ENCODE measurements at regions not wholly inside any gene's neighbourhood (a gene's known extent, or its start where the extent isn't known, plus 50 kb on each side); places are given as distances from the start of the nearest gene placed in this dataset.
"Not testable (repeated sequence)": the region's sequence is repeated elsewhere in the genome, so short reads cannot be mapped to it uniquely, and the experiment has no call there.

DNA sequence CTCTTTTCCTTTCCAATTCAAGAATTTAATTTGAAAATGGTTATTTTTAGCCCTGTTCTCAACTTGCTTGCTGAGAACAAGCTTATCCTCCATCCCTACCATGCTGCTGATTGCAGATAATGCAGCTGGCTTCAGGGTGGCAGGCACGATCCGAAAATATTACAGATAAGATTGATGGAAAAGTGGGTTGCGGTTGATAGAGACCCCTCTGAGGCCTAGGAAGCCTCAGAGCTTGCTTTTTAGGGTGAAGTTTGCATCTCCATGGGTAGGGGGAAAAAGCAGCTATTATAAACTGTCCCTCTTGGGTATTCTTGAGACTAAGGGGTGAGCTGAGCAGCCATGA is 116.5 kb upstream of the GOT2 start:
- DNase-seq (ENCODE audit: low read depth in 2 of 2) = no peak
- TF ChIP-seq, protein P1, sequence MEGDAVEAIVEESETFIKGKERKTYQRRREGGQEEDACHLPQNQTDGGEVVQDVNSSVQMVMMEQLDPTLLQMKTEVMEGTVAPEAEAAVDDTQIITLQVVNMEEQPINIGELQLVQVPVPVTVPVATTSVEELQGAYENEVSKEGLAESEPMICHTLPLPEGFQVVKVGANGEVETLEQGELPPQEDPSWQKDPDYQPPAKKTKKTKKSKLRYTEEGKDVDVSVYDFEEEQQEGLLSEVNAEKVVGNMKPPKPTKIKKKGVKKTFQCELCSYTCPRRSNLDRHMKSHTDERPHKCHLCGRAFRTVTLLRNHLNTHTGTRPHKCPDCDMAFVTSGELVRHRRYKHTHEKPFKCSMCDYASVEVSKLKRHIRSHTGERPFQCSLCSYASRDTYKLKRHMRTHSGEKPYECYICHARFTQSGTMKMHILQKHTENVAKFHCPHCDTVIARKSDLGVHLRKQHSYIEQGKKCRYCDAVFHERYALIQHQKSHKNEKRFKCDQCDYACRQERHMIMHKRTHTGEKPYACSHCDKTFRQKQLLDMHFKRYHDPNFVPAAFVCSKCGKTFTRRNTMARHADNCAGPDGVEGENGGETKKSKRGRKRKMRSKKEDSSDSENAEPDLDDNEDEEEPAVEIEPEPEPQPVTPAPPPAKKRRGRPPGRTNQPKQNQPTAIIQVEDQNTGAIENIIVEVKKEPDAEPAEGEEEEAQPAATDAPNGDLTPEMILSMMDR (IDR thresholded peaks at IDR 0.05; ENCODE audit: low read depth, low read length) = no peak
- H3K4me3 ChIP-seq (replicated peaks in 1 of 2; ENCODE audit: low read depth in 2 of 2, low read length in 2 of 2) = no peak overlapping the region

DNA sequence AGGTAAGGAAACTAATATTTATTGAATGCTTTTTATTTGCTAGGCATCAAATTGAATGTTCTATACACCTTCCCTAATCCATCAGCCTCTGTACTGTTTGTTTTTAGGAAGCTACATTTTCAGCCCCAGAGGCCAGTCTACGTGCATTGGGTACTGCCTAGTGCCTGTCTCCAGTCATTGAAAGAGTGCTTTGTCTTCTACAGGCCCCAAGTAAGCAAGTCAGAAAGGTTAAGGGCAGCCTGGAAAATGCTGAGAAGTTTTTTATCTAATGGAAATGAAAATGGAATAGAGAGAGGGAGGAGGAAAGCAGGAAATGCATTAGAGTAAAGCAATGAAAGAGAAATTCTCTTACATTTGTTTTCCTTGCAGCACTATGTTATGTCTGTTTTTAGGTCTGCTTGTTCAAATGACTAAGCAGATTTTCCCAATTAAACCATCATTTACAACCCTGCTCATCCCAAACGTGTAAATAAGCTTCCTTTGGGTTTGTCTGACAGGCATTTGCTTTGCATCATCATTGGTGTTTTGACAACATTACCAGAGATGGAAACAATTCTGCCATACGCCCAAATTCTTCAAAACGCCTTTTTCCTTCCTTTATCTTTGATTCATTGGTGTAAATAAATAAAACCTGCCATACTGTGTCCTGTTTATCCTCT is 116.0 kb upstream of the GOT2 start:
- no peak overlapping the region for H3K4me3 ChIP-seq (replicated peaks in 1 of 2; ENCODE audit: low read depth in 2 of 2, low read length in 2 of 2)
- TF ChIP-seq, protein P1 (IDR thresholded peaks at IDR 0.05; ENCODE audit: low read depth, low read length) = no peak
- DNase-seq (ENCODE audit: low read depth in 2 of 2) = no peak

DNA sequence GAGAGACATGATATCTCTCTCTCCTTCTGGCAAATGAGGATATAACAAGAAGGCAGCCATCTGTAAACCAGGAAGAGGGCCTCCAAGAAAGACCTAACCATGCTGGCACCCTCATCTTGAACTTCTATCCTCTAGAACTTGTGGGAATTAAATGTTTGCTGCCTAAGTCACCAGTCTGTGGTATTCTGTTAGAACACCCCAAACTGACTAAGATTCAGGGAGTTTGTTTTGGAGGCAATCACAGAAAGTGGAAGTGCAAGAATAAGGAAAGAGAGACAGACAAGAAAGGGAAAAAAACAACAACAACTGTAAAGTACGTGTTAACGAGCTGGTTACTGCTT is 114.5 kb upstream of the GOT2 start:
- DNase-seq (ENCODE audit: low read depth in 2 of 2) = no peak
- TF ChIP-seq, protein P1 (IDR thresholded peaks at IDR 0.05; ENCODE audit: low read depth, low read length) = no peak
- no peak overlapping the region for H3K4me3 ChIP-seq (replicated peaks in 1 of 2; ENCODE audit: low read depth in 2 of 2, low read length in 2 of 2)

DNA sequence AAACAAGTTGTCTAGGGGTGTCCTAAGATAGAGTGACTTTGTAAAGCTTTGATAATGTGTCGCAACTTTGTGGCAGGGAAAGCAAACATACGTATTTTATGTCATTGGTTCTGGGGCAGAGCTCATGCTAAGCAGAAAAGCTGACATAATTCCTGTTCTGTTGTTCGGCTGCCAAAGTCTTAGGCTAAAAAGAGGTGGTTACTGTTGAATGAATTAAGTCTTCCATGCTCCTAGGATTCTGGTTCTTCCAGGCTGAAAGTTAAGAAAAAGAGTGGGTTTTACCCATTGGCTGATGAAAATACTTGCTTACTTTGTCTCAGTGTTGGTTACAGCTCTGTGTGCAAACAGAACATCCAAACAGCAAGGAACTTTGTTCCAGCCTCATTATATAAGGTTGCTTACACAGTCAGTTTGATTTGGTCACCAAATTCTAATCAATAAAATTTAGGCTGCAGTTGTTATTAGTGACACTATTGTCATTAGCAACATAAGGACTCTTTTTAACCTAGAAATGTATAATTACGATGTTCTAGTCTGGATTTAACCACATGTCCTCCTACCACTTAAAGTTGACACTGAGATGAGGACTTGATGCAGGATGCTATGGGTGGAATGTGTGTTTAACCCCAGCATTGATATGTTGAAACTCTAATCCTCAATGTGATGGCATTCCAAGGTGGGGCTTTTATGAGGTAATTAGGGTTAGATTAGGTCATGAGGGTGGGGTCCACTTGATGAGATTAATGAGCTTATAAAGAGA is 114.0 kb upstream of the GOT2 start:
- TF ChIP-seq, protein P1 (IDR thresholded peaks at IDR 0.05; ENCODE audit: low read depth, low read length) = no peak
- H3K4me3 ChIP-seq (replicated peaks in 1 of 2; ENCODE audit: low read depth in 2 of 2, low read length in 2 of 2) = no peak overlapping the region
- DNase-seq (ENCODE audit: low read depth in 2 of 2) = no peak

DNA sequence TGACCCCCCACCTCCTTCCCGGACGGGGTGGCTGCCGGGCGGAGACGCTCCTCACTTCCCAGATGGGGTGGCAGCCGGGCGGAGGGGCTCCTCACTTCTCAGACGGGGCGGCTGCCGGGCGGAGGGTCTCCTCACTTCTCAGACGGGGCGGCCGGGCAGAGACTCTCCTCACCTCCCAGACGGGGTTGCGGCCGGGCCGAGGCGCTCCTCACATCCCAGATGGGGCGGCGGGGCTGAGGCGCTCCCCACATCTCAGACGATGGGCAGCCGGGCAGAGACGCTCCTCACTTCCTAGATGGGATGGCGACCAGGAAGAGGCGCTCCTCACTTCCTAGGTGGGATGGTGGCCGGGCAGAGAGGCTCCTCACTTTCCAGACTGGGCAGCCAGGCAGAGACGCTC is 112.1 kb upstream of the GOT2 start:
- DNase-seq (ENCODE audit: low read depth in 2 of 2) = not testable (repeated sequence)

DNA sequence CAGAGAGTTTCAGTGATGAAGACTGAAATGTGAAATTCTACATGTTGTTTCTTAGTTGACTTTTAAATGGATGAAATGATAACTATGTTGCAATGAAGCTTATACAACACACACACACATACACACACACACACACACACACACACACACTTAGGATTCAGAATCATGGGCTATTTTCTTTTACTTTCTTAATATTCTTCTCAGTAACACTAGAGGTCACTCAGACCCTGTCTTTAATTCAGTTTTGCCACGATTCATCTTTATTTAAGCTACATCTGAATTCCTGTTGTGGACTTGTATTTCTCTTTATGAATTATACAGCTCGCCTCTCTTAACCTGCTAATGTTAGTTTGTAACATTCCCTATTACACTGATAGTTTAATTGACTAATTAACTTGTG is 109.6 kb upstream of the GOT2 start:
- TF ChIP-seq, protein P1 (IDR thresholded peaks at IDR 0.05; ENCODE audit: low read depth, low read length) = no peak
- H3K4me3 ChIP-seq (replicated peaks in 1 of 2; ENCODE audit: low read depth in 2 of 2, low read length in 2 of 2) = no peak overlapping the region
- peak; percentile 7 to 33 for DNase-seq (ENCODE audit: low read depth in 2 of 2)

More for the DNA sequence above, 112.1 kb upstream of the GOT2 start:
- not testable (repeated sequence) for H3K4me3 ChIP-seq (replicated peaks in 1 of 2; ENCODE audit: low read depth in 2 of 2, low read length in 2 of 2)

DNA sequence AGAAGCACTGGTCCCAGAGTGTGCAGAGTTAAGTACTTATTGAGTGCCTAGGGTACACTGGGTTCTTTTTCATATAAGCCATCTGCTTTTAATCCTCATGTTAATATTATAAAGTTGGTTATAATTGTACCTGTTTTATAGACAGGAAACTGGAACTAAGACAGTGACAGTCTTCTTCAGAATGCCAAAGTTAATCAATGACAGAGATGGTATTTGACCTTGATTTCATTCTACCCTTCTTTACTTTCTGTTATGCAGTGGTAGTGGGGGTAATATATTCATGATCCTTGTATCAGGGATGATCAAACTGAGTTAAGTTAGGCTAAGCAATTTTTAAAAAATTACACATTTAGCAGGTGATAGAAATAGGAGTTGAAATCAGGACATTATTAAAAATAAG is 108.6 kb upstream of the GOT2 start:
- DNase-seq (ENCODE audit: low read depth in 2 of 2) = no peak
- no peak overlapping the region for H3K4me3 ChIP-seq (replicated peaks in 1 of 2; ENCODE audit: low read depth in 2 of 2, low read length in 2 of 2)
- TF ChIP-seq, protein P1 (IDR thresholded peaks at IDR 0.05; ENCODE audit: low read depth, low read length) = no peak
